ENCODE measurements at regions not wholly inside any gene's neighbourhood (a gene's known extent, or its start where the extent isn't known, plus 50 kb on each side); places are given as distances from the start of the nearest gene placed in this dataset.
"Not testable (repeated sequence)": the region's sequence is repeated elsewhere in the genome, so short reads cannot be mapped to it uniquely, and the experiment has no call there.

GRCh38 chr7:27449046-27449445 is 206.4 kb downstream of the EVX1 start:
- TF ChIP-seq, protein P1, sequence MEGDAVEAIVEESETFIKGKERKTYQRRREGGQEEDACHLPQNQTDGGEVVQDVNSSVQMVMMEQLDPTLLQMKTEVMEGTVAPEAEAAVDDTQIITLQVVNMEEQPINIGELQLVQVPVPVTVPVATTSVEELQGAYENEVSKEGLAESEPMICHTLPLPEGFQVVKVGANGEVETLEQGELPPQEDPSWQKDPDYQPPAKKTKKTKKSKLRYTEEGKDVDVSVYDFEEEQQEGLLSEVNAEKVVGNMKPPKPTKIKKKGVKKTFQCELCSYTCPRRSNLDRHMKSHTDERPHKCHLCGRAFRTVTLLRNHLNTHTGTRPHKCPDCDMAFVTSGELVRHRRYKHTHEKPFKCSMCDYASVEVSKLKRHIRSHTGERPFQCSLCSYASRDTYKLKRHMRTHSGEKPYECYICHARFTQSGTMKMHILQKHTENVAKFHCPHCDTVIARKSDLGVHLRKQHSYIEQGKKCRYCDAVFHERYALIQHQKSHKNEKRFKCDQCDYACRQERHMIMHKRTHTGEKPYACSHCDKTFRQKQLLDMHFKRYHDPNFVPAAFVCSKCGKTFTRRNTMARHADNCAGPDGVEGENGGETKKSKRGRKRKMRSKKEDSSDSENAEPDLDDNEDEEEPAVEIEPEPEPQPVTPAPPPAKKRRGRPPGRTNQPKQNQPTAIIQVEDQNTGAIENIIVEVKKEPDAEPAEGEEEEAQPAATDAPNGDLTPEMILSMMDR (conservative IDR thresholded peaks at IDR 0.05 in 1 of 2, IDR thresholded peaks at IDR 0.05 in 1 of 2; ENCODE audit: low read depth in 1 of 2, low read length in 2 of 2), result not testable (repeated sequence)
- TF ChIP-seq EZH2 (IDR thresholded peaks at IDR 0.05; ENCODE audit: low read length, missing control alignments), result not testable (repeated sequence)

All from fibroblast of lung (primary cell).